GM23338 (cell line): ENCODE measurements at regions not wholly inside any gene's neighbourhood (a gene's known extent, or its start where the extent isn't known, plus 50 kb on each side); places are given as distances from the start of the nearest gene placed in this dataset.
A peak's percentile ranks its signal among the peaks of the same experiment; 100 is the strongest.

ENCODE experiments used
- ATAC-seq: fragments of 200-7000 bp; cut with Tn5 transposase; 3 replicates; pipeline ENCODE4 v1.9.1; 2020
- DNase-seq: peaks from one replicate; pipeline ENCODE4 v3.0.0-alpha.2; 2015; ENCODE audit warnings: low spot score
- H2AFZ ChIP-seq: fragments of 200-600 bp; sonication (generic); 2 replicates; pipeline ENCODE4 v1.8.0; 2016; ENCODE audit warnings: antibody characterized with exemption, mild to moderate bottlenecking, moderate library complexity
- H3F3A ChIP-seq: fragments of 200-600 bp; sonication (generic); replicated peaks from 2 replicates; pipeline ENCODE4 v1.8.0; 2017; ENCODE audit warnings: antibody characterized with exemption, mixed run types, low read depth
- H3K27ac ChIP-seq: fragments of 200-600 bp; sonication (generic); 2 replicates; pipeline ENCODE4 v1.6.1; 2016; ENCODE audit warnings: low read depth
- H3K27me3 ChIP-seq: fragments of 200-600 bp; sonication (generic); 2 replicates; pipeline ENCODE4 v1.8.0; 2016; ENCODE audit warnings: mild to moderate bottlenecking, mixed run types, moderate library complexity; ENCODE audit not compliant: insufficient read depth
- H3K36me3 ChIP-seq: fragments of 200-600 bp; sonication (generic); 2 replicates; pipeline ENCODE4 v1.8.0; 2016; ENCODE audit warnings: mild to moderate bottlenecking; ENCODE audit not compliant: insufficient read depth
- H3K4me1 ChIP-seq: fragments of 200-600 bp; sonication (generic); 2 replicates; pipeline ENCODE4 v1.8.0; 2016; ENCODE audit warnings: mild to moderate bottlenecking, moderate library complexity; ENCODE audit not compliant: insufficient read depth
- H3K4me2 ChIP-seq: fragments of 200-600 bp; sonication (generic); 2 replicates; pipeline ENCODE4 v1.7.1; 2017; ENCODE audit warnings: mixed run types
- H3K4me3 ChIP-seq: fragments of 200-600 bp; sonication (generic); 2 replicates; pipeline ENCODE4 v1.6.1; 2016; ENCODE audit warnings: mixed run types
- H3K79me2 ChIP-seq: fragments of 200-600 bp; sonication (generic); replicated peaks from 2 replicates; pipeline ENCODE4 v1.8.0; 2017; ENCODE audit warnings: mild to moderate bottlenecking; ENCODE audit not compliant: insufficient read depth
- H3K9me2 ChIP-seq: fragments of 200-600 bp; sonication (generic); 2 replicates; pipeline ENCODE4 v1.8.0; 2017; ENCODE audit not compliant: insufficient read depth
- H4K20me1 ChIP-seq: fragments of 200-600 bp; sonication (generic); replicated peaks from 2 replicates; pipeline ENCODE4 v1.8.0; 2017; ENCODE audit warnings: mild to moderate bottlenecking; ENCODE audit not compliant: insufficient read depth
- H3K27ac Mint-ChIP-seq: 2 replicates; pipeline ENCODE4 v1.8.0; 2020; ENCODE audit warnings: inconsistent platforms, mild to moderate bottlenecking, moderate library complexity, mixed read lengths
- H3K27me3 Mint-ChIP-seq: 3 replicates; pipeline ENCODE4 v1.8.0; 2022; ENCODE audit warnings: low read depth, mild to moderate bottlenecking, moderate library complexity, mixed read lengths, inconsistent platforms; ENCODE audit not compliant: insufficient read depth, poor library complexity
- H3K36me3 Mint-ChIP-seq: 3 replicates; pipeline ENCODE4 v1.8.0; 2021; ENCODE audit warnings: low read depth, mild to moderate bottlenecking, inconsistent platforms, moderate library complexity, mixed read lengths
- H3K4me1 Mint-ChIP-seq: 3 replicates; pipeline ENCODE4 v1.8.0; 2020; ENCODE audit warnings: mild to moderate bottlenecking, inconsistent platforms, mixed read lengths
- H3K4me3 Mint-ChIP-seq: 3 replicates; pipeline ENCODE4 v1.8.0; 2021; ENCODE audit warnings: moderate library complexity, mild to moderate bottlenecking, inconsistent platforms, mixed read lengths
- H3K9me3 Mint-ChIP-seq: 3 replicates; pipeline ENCODE4 v1.8.0; 2020; ENCODE audit warnings: moderate library complexity, mild to moderate bottlenecking, inconsistent platforms, mixed read lengths
- CTCF ChIP-seq, 2 experiments: fragments of 200-600 bp in 1 of 2; sonication (generic) in 1 of 2; conservative IDR thresholded peaks; 2 replicates each; pipeline versions ENCODE4 v1.5.1 to v1.6.1; 2016 to 2017; ENCODE audit warnings: antibody characterized with exemption in 2 of 2, low read depth in 2 of 2, mild to moderate bottlenecking in 2 of 2, moderate library complexity in 1 of 2
- ETS1 ChIP-seq: IDR thresholded peaks from 2 replicates; pipeline ENCODE4 v1.6.1; 2016; ENCODE audit warnings: antibody characterized with exemption
- EZH2phosphoT487 ChIP-seq: fragments of 200-600 bp; sonication (generic); IDR thresholded peaks from one replicate; pipeline ENCODE4 v1.8.1; 2018; ENCODE audit warnings: antibody characterized with exemption; ENCODE audit not compliant: unreplicated experiment
- POLR2AphosphoS5 ChIP-seq: IDR thresholded peaks from 2 replicates; pipeline ENCODE4 v1.6.1; 2016; ENCODE audit warnings: antibody characterized with exemption, low read depth
- REST ChIP-seq: IDR thresholded peaks from one replicate; pipeline ENCODE4 v1.6.1; 2018; ENCODE audit warnings: antibody characterized with exemption; ENCODE audit not compliant: unreplicated experiment
- ZNF462 ChIP-seq: fragments of 250-450 bp; sonication (Bioruptor Pico); IDR thresholded peaks from 2 replicates; pipeline ENCODE4 v1.5.0; 2020; ENCODE audit warnings: mild to moderate bottlenecking, moderate library complexity

GRCh38 chr2:82803307-82803706, 1655.8 kb downstream of the SUCLG1 start:
- H3K36me3 Mint-ChIP-seq = peaks cover 28% of the 10 kb centered on the region; the same call in 2 of the 3 replicates
- H2AFZ ChIP-seq = no peak overlapping the region
- H3K27ac Mint-ChIP-seq = no peak overlapping the region
- no peaks in the 10 kb centered on the region for H3K4me1 Mint-ChIP-seq
- H3F3A ChIP-seq = no peaks in the 10 kb centered on the region
- H3K79me2 ChIP-seq = no peaks in the 10 kb centered on the region
- TF ChIP-seq CTCF (conservative IDR thresholded peaks at IDR 0.05; ENCODE audit: low read depth in 2 of 2) = peak in 1 of 2 experiments; percentile 24; a peak in 3 of 4 replicates
- TF ChIP-seq ZNF462 (CRISPR knock-in tag) = no peak
- no peaks in the 10 kb centered on the region for H3K27me3 Mint-ChIP-seq
- no peaks in the 10 kb centered on the region for H3K27me3 ChIP-seq
- DNase-seq = peak; percentile 4
- H3K36me3 ChIP-seq = peaks cover 7% of the 10 kb centered on the region; the same call in 1 of the 2 replicates
- no peak for ATAC-seq
- H3K9me3 Mint-ChIP-seq = peaks cover 26% of the 10 kb centered on the region
- no peak overlapping the region for H3K4me3 ChIP-seq
- H3K4me3 Mint-ChIP-seq = no peak overlapping the region
- H3K9me2 ChIP-seq = no peaks in the 10 kb centered on the region; the same call in 1 of the 2 replicates
- no peak overlapping the region for H3K27ac ChIP-seq
- no peaks in the 10 kb centered on the region for H4K20me1 ChIP-seq
- no peak overlapping the region for H3K4me2 ChIP-seq
- H3K4me1 ChIP-seq = no peaks in the 10 kb centered on the region

GRCh38 chr2:82797469-82797868, 1661.6 kb downstream of the SUCLG1 start:
- Histone ChIP-seq H3K4me2 (peak overlapping the region; percentile 18; the same call in 1 of the 2 replicates), H3K27me3 (no peaks in the 10 kb centered on the region), H3K4me3 (no peak overlapping the region), H4K20me1 (no peaks in the 10 kb centered on the region), H3K27ac (no peak overlapping the region), H3K9me2 (no peaks in the 10 kb centered on the region; the same call in 1 of the 2 replicates), H3F3A (no peaks in the 10 kb centered on the region), H3K36me3 (no peaks in the 10 kb centered on the region), H3K79me2 (no peaks in the 10 kb centered on the region), H3K4me1 (0 out of 2 replicates have a peak, but pooled peaks cover 4% of the 10 kb centered on the region), H2AFZ (0 out of 2 replicates have a peak overlapping the region, but pooled peaks have one; percentile 11)
- no peaks in the 10 kb centered on the region for H3K36me3 Mint-ChIP-seq
- TF ChIP-seq REST (no peak), POLR2AphosphoS5 (no peak), ETS1 (no peak), EZH2phosphoT487 (no peak)
- H3K27ac Mint-ChIP-seq = no peak overlapping the region
- no peaks in the 10 kb centered on the region for H3K9me3 Mint-ChIP-seq
- H3K4me1 Mint-ChIP-seq = 0 out of 3 replicates have a peak, but pooled peaks cover 2% of the 10 kb centered on the region
- ATAC-seq = no peak
- H3K4me3 Mint-ChIP-seq = no peak overlapping the region
- no peak for DNase-seq
- no peaks in the 10 kb centered on the region for H3K27me3 Mint-ChIP-seq
